HG02852 (cell line): ENCODE measurements at regions not wholly inside any gene's neighbourhood (a gene's known extent, or its start where the extent isn't known, plus 50 kb on each side); places are given as distances from the start of the nearest gene placed in this dataset.

Source experiments
- ATAC-seq: cut with Tn5 transposase; IDR thresholded peaks from one replicate; pipeline ENCODE4 v1.9.1; 2021; ENCODE audit warnings: mild to moderate bottlenecking, moderate library complexity; ENCODE audit not compliant: unreplicated experiment

DNA sequence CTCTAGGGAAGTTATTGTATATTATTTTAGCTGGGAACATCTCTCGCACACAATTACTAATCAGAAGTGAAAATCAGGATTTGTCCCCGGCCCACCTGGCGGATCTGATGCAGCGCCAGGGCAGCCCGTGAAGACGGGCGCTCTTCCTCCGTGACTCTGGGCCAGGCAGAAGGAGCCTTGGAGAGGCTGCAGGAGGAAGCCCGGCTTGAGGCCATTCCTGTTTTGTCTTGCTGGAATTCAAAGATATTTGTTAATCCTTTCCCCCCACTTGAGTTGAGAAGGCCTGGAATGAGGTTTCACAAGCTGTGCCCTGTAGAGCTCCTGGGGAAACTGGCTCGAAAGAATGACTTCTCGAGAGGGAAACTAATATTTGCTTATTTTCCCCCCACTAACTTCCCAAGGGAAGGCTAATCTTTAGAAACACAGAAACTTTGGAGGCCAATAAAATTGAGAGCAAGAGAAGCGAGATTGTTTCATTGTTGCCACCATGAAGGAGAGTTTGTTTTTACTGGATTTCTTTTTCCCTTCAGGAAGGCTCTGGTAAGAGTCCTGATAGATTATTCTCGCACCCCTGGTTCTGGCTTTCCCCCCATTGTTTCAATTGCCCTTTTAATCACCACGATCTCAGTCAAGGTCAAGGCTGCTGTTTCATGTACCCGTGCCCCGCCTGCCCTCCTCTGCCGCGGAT, 92.8 kb upstream of the SEPTIN5 start:
- no peak for ATAC-seq

DNA sequence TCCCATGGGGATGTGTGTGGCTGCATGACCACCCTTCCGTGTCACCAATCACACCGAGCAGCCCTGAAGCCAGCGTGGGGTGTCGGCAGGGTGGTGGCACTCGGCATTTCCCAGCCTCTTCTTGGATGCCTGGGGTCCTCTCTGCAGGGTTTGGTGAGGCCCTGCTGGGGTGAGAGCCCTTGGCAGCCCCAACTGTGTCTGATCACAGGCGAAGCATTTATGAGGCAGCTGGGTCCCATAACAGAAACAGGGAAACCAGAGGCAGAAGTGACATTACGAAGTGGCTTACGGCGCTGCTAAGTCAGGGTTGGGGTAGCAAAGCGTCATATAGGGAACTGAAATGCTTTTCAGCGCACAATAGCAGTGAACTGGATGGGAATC, 92.3 kb upstream of the SEPTIN5 start:
- no peak for ATAC-seq

DNA sequence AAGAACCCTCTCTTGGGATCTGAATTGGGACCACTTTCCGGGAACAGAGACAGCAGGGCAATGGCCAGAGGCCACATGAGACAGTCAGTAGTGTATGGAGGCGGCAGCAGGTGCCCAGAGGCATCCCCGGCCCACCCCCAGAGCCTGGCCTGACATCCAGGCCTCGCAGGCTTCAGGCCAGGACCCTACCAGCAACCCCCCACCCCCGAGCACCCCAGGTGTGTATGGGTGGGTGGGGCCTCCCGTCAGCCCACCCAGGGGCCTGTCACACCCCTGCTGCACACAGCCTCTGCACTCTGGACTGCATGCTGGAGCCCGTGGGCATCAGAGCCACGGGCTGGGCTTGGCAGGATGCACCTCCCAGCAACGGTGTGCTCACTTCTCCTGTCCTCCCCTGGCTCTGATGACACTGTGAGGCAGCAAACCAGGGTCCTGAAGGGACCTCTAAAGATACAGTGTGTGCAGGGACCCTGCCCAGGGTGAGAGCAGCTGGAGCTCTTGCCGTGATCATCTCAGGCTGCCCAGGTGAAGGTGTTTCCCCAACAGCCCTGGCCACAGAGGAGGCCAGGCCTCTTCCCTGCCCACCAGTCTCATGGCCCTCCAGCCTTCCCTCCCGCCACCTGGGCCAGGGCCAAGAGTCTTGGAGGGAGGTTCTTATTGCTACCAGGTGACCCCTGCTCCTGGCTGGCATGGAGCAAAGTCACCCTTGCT, 88.8 kb upstream of the SEPTIN5 start:
- ATAC-seq = no peak

DNA sequence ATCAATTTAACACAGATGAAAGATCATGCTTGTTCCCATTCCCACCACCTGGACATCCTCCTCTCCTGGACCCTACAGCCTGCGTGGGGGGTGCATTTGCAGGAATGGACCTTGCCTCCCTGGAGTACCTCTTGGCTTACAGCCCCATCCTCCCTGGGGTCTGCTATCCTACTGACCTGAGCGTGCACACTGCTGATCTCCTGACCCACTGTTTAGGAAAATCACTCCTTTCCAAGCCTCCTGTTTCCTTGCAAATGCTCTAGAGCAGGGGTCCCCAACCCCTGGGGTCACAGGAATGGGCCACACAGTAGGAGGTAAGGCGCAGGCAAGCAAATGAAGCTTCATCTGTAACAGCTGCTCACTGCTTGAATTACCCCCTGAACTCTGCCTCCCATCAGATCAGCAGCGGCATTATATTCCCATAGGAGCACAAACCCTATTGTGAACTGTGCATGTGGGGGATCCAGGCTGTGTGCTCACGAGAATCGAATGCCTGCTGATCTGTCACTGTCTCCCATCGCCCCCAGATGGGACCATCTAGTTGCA, 88.2 kb upstream of the SEPTIN5 start:
- ATAC-seq = no peak

GRCh38 chr22:19626666-19627065, 87.6 kb upstream of the SEPTIN5 start:
- ATAC-seq = no peak

DNA sequence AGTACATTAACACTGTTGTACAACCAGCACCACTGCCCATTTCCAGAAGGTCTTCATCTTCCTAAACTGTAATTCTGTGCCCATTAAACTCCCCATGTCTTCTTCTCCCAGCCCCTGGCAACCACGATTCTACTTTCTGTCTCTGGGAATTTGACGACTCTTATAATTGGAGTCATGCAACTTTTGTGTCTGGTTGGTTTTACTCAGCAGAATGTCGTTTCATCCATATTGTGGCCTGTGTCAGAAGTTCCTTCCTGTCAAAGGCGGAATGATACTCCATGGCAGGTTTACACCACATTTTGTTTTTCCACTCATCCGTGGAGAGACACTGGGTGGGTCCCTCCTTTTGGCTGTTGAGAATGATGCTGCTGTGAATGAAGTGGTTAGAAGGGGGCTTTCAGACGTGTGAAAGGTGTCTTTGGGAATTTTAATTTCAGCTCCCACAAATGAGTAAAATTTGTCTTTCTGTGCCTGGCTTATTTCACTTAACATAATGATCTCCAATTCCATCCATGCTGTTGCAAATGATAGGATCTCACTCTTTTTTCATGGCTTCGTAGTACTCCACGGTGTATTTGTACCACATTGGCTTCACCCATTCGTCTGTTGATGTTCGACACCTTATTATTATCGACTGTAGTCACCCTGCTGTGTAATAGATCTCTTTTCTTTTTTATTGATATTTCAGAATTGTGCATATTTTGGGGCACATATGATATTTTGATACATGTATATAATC, 86.1 kb upstream of the SEPTIN5 start:
- no peak for ATAC-seq

GRCh38 chr22:19629331-19629719, 85.0 kb upstream of the SEPTIN5 start:
- ATAC-seq = no peak

GRCh38 chr22:19629720-19630419, 84.4 kb upstream of the SEPTIN5 start:
- peak; percentile 62 for ATAC-seq

DNA sequence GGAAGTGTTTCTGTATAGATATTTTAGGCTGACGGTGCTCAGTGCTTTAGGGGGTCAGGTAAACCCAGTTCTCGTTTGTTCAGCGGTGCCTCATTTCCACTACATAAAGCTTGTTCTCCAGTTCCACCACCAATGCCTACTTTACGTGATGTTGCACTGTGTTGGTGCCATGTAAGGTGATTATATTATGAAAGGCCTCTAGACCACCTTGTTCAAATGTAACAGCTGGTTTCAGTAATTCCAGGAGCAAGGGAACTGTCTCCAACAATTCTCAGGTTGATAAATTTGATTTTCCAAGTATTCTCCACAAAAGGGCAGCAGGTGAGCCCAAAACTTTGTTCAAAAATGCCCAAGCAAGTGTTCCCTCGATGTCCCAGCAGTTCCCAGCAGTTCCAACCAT, 83.7 kb upstream of the SEPTIN5 start:
- ATAC-seq = no peak

DNA sequence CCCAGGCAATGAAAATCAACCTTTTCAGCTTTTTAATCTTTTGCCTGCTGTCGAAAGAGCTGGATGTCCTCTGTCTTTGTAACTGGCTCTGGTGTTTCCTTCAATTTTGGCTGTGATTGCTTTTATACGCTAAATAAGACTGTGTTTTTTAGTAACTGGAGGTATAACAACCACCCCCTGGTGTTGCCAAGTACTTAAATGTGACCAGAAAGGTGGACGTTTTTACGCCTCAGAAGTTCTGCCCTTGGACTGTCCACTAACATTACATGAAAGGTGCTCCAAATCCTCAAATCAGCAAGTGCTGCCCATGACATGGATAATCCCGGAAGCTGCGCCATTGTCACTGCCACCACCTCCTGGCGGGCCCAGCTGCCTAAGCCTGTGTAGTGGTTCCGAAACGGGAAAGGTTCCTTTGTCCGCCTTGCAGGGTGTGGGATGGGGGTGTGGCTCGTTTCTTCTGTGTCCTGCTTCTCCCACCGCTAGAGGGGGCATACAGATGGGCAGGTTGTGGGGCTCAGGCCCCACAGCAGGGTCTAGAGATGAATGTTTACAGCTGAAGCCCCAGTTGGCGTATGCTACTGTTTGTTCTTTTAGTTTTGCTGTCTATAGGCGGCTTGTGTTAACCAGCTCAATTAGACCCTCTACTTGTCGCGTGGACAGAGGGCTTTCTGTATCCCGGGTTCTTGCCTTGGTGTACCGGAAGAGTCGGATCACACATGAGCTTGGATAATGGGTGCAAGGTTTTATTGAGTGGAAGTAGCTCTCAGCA, 82.2 kb upstream of the SEPTIN5 start:
- no peak for ATAC-seq

- no peak for ATAC-seq
Measured at GRCh38 chr22:19632668-19633148, 81.6 kb upstream of the SEPTIN5 start.

DNA sequence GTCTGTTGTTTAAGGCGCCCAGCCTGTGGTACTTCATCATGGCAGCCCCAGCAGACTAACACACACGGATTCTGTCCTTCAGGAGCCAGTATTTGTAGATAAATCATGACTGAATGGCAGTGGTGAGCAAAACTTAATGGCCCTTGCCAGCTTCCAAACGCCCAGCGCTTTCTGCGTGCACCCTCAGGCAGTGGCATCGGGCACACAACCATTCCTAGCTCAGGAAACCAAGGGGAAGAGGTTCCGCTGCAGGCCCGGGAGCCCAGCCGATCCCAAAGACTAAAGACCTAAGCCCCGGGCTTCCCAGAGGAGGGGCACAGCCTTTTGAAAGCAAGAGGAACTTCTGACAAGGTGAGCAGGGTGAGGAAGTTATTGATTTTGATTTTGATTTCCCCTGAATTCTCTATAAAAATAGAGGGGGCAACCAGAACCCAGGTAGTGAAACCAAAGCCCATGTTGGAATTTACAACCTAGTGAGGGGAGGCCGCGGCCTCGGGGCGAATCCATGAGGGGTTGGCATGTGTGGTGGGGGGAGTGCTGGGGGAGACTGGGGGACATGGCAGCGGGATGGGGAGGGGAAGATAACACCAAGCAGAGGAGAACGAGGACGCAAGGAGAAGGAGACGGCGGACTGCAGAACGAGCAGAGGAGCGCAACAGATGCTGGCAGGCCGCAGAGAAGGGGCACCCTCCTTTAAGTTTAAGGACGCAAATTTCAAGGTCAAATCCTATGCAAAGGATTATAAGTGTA, 79.9 kb upstream of the SEPTIN5 start:
- no peak for ATAC-seq

GRCh38 chr22:19635644-19636043, 78.7 kb upstream of the SEPTIN5 start:
- ATAC-seq = no peak

DNA sequence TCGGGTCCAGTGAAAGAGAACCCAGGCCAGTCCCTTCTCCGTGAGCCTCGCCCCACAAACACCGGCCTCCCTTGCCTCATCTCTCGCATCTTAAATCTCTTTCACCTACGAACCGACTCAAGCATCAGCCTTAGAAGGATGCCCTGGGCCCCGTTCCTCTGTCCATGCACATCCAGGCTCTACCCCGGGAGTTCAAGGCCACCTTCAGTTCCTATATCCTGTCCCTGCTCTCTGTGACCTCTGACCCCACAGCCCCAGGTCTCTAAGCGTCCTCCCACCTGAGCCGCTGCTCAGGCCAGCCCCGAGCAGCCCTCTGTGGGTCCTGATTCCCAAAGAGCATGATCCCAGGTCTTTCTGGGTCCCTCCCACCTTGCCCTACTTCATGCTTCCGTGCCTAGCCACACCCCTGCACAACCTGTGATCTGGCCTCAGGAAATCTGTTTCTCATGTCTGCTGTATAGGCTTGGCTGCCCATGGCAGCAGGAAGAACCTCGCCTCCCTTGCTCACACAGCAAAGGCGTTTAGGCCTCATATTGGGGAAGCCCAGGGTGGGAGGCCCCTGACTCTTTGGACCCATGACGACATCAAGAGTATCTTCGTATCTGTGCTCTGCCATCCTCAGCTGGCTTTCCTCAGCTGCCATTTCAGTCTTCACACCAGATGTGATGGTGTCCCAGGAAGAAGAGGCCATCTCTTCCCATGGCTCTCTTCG, 77.5 kb upstream of the SEPTIN5 start:
- ATAC-seq = no peak

GRCh38 chr22:19637408-19638281, 76.7 kb upstream of the SEPTIN5 start:
- no peak for ATAC-seq

- no peak for ATAC-seq
Measured at GRCh38 chr22:19638282-19639015, 75.9 kb upstream of the SEPTIN5 start.

DNA sequence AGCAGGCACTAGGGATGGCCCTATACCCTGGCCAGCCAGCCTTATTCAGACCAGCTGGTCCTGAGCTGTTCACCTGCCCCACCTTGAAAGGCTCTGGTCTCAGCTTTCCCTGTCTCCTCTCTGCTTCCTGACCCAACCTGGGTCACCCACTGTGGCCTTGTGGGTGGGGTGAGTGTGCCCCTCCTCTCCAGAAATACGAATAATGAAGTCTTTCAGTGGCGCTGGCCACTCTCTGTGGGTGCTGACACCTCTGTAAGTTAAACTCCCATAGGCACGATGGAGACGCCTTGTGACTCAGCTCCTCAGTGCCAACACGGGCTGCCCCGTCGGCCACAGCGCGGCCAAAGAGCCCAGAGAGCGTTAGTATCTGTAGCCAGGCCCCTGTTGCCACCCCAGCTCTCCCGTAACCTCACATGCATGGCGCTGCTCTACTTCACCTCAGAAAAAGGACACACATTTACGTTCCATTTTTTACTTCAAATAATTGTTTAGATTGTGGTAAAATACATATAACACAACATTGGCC, 74.6 kb upstream of the SEPTIN5 start:
- ATAC-seq = no peak
